ENCODE measurements at regions not wholly inside any gene's neighbourhood (a gene's known extent, or its start where the extent isn't known, plus 50 kb on each side); places are given as distances from the start of the nearest gene placed in this dataset.

DNA sequence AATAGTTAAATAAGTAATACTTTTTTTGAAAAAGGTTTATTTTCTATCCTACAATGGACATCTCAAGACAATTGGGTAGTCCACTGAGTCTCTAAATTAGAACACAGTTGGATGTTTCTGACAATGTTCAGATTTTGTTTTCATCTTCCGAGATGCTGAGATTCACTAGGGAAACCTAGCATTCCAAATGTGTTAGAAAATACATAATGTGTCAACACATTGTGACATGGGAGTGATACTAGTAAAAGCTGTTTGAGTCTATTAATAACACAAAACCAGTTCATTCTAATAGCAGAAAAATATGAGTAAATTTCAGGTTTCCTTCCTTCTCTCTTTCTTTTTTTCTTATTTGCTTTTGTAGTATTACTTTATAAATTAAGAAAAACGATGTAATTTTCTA, 68.2 kb upstream of the CDH10 start:
- no peak for DNase-seq (ENCODE audit: low read depth)

DNA sequence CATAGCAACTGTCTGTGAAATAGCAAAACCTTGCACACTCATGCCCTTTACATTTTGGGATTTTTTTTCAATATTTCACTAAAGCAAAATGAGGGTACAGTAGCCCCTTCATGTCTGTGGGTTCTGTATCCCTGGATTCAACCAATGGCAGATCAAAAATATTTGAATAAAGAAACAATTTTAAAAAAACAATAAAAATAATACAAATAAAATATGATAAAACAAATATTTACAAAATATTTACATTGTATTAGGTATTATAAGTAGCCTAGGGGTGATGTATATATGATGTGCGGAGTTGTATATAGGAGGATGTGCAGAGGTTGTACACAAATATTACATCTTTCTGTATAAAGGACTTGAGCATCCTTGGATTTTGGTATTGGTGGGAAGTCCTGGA, 67.3 kb upstream of the CDH10 start:
- DNase-seq (ENCODE audit: low read depth), result no peak

DNA sequence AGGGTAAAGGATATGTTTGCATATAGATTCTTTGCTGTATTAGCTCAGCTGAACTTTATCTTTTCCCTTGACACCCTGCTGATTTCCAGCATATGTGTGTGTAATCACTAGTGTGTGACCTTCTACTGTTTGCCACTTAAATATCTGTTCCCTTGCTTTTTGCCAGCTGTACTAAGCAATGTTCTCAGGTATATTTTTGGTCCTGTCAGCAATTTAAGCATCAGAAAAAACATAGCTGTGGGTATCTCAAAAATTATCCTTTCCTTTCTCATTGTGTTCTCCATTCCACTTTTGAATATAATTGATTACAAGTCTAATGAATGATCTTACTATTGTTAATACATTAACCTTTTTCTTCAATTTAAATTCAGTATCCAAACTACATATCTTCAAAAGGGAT, 59.2 kb upstream of the CDH10 start:
- no peak for DNase-seq (ENCODE audit: low read depth)

Measured in EH (cell line).